HG02763 (cell line): ENCODE measurements at regions not wholly inside any gene's neighbourhood (a gene's known extent, or its start where the extent isn't known, plus 50 kb on each side); places are given as distances from the start of the nearest gene placed in this dataset.
"Not testable (repeated sequence)": the region's sequence is repeated elsewhere in the genome, so short reads cannot be mapped to it uniquely, and the experiment has no call there.

Experiments
- ATAC-seq: cut with Tn5 transposase; IDR thresholded peaks from one replicate; pipeline ENCODE4 v1.9.1; 2021; ENCODE audit warnings: mild to moderate bottlenecking, moderate library complexity; ENCODE audit not compliant: unreplicated experiment

DNA sequence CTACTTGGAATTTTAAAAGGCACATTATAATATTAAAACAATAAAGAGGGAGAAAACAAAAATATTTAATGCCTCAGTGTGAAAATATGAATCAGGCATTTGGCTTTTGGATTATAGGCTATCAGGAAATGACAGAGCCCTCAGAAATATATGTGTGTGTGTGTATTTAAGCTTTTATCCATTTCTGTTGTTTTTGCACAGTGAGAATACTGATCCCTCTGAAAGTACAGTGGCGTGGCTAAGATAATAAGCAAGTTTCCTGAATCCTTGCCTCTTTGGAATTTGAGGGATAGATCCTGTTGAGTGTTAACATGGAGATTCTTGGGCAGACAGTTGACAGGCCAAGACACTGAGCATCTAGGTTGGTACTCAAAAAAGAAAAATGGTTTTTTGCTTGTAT lies 234.8 kb upstream of the ZBTB20 start:
- no peak for ATAC-seq

GRCh38 chr3:115384381-115384780 lies 237.3 kb upstream of the ZBTB20 start:
- no peak for ATAC-seq

- ATAC-seq: no peak
Measured at GRCh38 chr3:115385774-115386730, 237.3 kb upstream of the GAP43 start.

DNA sequence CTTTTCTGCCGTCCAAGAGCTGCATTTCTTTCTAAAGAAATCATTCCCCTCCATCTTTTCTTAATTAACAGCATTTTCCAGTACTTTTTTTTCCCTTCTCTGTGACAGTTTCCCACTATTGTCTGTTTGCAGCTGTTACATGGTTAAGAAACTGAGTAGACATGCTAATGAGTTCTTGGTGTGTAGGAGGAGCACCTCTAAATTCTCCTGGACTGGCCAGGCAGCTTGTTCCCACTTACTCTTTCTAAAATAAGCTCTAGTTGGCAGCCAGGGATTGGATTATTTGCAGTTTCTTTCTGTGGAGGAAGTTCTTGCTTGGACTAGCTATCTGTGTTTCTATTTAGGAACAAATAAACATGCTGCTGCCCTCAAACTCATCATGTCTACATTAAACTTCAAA lies 235.1 kb upstream of the GAP43 start:
- no peak for ATAC-seq

- ATAC-seq: no peak
Measured at GRCh38 chr3:115388811-115389210, 234.5 kb upstream of the GAP43 start.

DNA sequence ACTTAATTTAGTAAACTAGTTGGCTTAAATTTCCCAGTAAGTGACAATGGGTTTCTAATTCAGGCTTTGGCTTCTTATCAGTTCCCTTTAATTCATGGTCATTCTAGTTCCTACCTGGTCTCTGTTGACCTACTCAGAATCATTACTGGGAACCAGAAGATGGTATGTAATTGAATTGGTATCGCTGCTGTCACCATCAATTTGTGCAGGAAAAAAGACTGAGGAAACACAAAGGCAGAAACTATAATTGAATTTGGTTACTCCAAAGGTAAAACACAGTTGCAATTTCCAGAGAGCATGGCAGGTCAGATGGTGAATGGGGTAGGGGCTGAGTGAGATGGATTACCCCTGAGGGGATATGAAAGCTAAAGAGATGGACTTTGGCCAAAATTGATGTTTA lies 226.5 kb upstream of the GAP43 start:
- ATAC-seq: no peak

GRCh38 chr3:115397433-115397832 lies 225.9 kb upstream of the GAP43 start:
- ATAC-seq: no peak

DNA sequence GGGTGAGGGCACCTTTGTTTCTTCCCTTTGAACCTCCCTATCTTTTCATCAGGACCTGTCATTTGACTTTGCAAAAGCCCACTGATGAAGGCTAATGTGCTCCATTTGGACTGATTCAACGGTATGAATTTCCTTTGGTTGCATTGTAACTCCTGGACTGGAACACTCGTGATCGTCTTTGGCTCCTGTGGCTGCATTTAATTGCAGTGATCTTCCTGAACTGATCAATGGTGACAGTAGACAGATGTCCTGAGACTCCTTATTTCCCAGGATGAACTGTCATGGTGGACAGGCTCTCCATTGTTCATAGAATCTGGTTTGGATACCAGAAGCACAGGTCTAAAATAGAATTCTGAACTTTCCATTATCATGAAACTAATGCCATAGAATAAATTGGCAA lies 224.8 kb upstream of the GAP43 start:
- ATAC-seq: no peak

DNA sequence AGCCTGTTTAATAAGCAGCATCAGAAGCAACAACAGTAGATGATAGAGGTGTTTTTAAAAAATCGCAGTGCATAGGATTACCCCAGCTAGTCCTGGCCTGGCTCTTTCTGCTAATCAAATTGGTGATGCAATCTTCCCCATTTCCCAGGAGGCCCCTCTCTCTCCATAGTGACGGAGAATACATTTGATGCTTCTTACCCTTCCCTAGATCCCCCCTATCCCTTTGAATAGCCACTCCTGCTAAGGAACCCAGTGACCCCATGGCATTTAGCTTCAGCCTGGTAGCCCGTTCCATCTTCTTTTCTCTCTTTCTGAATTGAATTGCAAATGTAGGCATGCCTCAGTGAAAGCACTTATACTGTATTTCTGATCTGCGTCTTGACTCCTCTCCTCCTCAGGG lies 223.6 kb upstream of the GAP43 start:
- no peak for ATAC-seq

GRCh38 chr3:115401298-115401697 lies 222.0 kb upstream of the GAP43 start:
- ATAC-seq: no peak

DNA sequence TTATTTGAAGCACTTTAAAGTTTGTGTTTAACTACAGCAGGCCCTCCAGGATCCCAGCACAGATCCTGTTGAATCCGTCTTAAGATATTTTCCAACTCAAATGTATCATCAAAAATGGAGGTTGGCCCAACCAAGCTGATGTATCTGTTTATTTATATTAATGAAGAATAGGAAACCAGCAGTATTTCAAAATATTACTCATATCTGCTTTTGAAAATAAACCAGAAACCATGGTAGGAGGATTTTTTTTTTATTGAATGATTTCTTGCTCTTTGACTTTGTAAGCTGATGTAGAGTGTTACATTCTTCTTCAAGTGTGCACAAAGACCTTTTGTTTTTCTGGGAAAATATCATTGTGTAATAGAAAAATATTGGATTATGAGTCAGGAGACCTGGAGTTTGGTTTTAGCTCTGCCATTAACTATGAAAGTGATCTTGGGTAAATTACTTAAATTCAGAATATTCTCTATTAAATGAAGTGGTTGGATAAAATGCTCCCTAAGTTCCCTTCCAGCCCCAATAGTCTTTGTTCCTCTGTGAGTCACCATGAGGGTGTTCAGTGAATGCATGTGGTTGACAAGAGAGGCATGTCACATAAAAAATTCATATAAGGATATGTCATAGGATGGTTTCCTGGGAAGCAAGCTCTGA lies 221.3 kb upstream of the GAP43 start:
- no peak for ATAC-seq

- ATAC-seq: no peak
Measured at GRCh38 chr3:115402651-115403050, 220.7 kb upstream of the GAP43 start.

DNA sequence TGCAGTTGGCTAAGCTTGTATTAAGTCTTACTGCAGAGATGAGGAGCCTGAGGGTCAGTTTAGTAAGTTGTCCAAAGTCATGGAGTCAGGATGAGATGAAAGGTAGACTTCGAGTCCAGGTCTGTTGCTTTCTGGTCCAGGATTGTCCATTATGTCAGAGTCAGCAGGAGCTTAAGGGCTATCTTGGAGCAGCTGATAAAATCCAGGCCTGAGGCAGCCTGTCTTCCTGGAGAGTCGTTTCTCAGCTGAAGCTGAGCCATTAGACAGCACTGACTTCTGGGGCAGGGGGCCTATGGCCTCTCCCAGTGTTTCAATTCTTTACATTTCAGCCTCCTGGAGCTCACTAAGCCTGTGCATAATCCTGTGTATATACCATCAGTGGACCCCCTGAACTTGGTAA lies 219.5 kb upstream of the GAP43 start:
- ATAC-seq: no peak

GRCh38 chr3:115409596-115409995 lies 213.7 kb upstream of the GAP43 start:
- ATAC-seq: no peak

GRCh38 chr3:115414610-115415009 lies 208.7 kb upstream of the GAP43 start:
- not testable (repeated sequence) for ATAC-seq

- no peak for ATAC-seq
Measured at GRCh38 chr3:115415246-115415996, 207.9 kb upstream of the GAP43 start.

DNA sequence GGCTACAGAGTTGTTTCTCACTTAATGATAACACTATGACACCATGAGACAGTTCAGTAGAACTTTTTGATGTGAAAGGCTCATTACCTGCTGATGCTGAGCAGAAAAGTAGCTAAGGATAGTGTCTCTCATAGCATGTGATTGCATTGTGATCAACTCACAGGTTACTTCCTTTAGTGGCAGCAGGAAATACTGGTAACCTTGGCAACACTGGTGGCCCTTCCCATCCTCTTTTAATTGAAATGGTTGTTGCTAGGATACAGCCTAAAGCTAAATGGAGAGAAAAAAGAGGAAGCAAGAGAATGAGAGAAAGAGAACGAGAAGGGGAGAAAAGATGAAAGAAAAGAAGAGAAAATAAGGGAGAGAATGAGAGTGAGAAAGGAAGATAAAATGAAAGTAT lies 204.7 kb upstream of the GAP43 start:
- ATAC-seq: no peak

DNA sequence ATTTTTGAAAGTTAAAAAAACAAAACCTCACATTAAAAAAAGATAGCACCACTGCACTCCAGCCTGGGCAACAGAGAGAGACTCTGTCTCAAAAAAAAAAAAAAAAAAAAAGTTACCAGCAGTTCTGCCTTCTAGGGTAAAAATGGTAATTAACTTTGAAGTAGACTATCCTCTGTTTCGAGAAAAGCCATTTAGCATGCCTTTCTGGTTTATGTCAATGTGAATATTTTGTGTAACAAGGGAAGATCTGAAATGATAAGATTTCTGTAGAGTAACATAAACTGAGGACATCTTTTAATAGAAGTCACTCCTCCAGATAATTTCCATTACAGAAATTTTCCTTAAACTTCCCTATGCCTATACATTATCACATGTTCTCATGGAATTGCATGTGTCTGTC lies 203.2 kb upstream of the GAP43 start:
- no peak for ATAC-seq

DNA sequence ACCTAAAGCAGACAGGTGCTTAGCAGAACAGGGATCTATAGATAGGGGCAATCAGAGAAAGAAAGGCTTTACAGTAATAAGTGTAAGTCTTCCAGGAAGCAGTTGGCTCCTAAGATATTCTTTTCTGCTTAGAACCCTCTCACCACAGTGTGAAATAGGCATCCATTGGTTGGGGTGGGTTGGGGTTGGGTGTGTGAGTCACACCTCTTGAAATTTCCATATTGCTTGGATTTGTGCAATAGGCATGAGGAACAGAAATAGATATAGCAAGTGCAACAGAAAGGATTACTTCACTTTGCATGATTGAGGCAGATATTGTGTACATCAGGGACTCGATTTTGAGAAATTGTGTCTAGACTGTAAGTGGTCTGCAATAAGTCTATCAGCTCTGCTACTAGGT lies 200.1 kb upstream of the GAP43 start:
- no peak for ATAC-seq

- no peak for ATAC-seq
Measured at GRCh38 chr3:115428841-115429240, 194.5 kb upstream of the GAP43 start.

- ATAC-seq: no peak
Measured at GRCh38 chr3:115436767-115437301, 186.5 kb upstream of the GAP43 start.
